GM18870 (cell line): ENCODE measurements at regions not wholly inside any gene's neighbourhood (a gene's known extent, or its start where the extent isn't known, plus 50 kb on each side); places are given as distances from the start of the nearest gene placed in this dataset.

Experiments
- ATAC-seq: cut with Tn5 transposase; IDR thresholded peaks from one replicate; pipeline ENCODE4 v1.9.1; 2021; ENCODE audit warnings: moderate library complexity; ENCODE audit not compliant: unreplicated experiment

- ATAC-seq = no peak
Observed at GRCh38 chr22:34303656-34304055, 383.4 kb upstream of the LARGE1 start.

GRCh38 chr22:34306361-34306760 is 386.1 kb upstream of the LARGE1 start:
- no peak for ATAC-seq

GRCh38 chr22:34308101-34308500 is 387.8 kb upstream of the LARGE1 start:
- no peak for ATAC-seq

- no peak for ATAC-seq
Observed at GRCh38 chr22:34319346-34319745, 399.1 kb upstream of the LARGE1 start.

GRCh38 chr22:34324763-34325162 is 404.5 kb upstream of the LARGE1 start:
- no peak for ATAC-seq

- no peak for ATAC-seq
Observed at GRCh38 chr22:34326901-34327300, 406.6 kb upstream of the LARGE1 start.

- ATAC-seq = no peak
Observed at GRCh38 chr22:34330432-34330831, 410.2 kb upstream of the LARGE1 start.

- no peak for ATAC-seq
Observed at GRCh38 chr22:34333285-34333684, 413.0 kb upstream of the LARGE1 start.

- no peak for ATAC-seq
Observed at GRCh38 chr22:34334893-34335292, 414.6 kb upstream of the LARGE1 start.

GRCh38 chr22:34344702-34345101 is 424.4 kb upstream of the LARGE1 start:
- ATAC-seq = no peak

- ATAC-seq = no peak
Observed at GRCh38 chr22:34354071-34354817, 434.0 kb upstream of the LARGE1 start.

- no peak for ATAC-seq
Observed at GRCh38 chr22:34356481-34356880, 436.2 kb upstream of the LARGE1 start.

GRCh38 chr22:34370711-34371110 is 450.4 kb upstream of the LARGE1 start:
- ATAC-seq = no peak

- no peak for ATAC-seq
Observed at GRCh38 chr22:34379825-34380224, 459.5 kb upstream of the LARGE1 start.

- ATAC-seq = no peak
Observed at GRCh38 chr22:34380532-34380931, 460.3 kb upstream of the LARGE1 start.

- no peak for ATAC-seq
Observed at GRCh38 chr22:34390400-34390799, 470.1 kb upstream of the LARGE1 start.

- no peak for ATAC-seq
Observed at GRCh38 chr22:34395370-34395769, 475.1 kb upstream of the LARGE1 start.

- no peak for ATAC-seq
Observed at GRCh38 chr22:34403667-34404066, 483.4 kb upstream of the LARGE1 start.

- no peak for ATAC-seq
Observed at GRCh38 chr22:34410111-34410510, 489.8 kb upstream of the LARGE1 start.

- ATAC-seq = no peak
Observed at GRCh38 chr22:34414467-34415440, 494.5 kb upstream of the LARGE1 start.

GRCh38 chr22:34416022-34416860 is 496.0 kb upstream of the LARGE1 start:
- ATAC-seq = no peak
